Colon (tissue), 2 donors: ENCODE measurements at regions not wholly inside any gene's neighbourhood (a gene's known extent, or its start where the extent isn't known, plus 50 kb on each side); places are given as distances from the start of the nearest gene placed in this dataset.
A peak's percentile ranks its signal among the peaks of the same experiment; 100 is the strongest.

Source experiments
- FAIRE-seq: peaks from 2 replicates; lab custom pipeline; 2012; peaks lifted over from hg19 to GRCh38; lab: Jason Lieb, UNC
- donor health status: control.
- donor health status: control.

GRCh38 chr4:57490520-57491255 lies 380.5 kb upstream of the IGFBP7 start:
- FAIRE-seq: no peak

GRCh38 chr4:57488366-57489162 lies 378.4 kb upstream of the IGFBP7 start:
- FAIRE-seq: no peak

GRCh38 chr4:57475424-57475823 lies 365.2 kb upstream of the IGFBP7 start:
- FAIRE-seq: no peak

- FAIRE-seq: no peak
Observed at GRCh38 chr4:57465321-57466056, 355.3 kb upstream of the IGFBP7 start.

- FAIRE-seq: peak; percentile 14
Observed at GRCh38 chr4:57462843-57463242, 352.7 kb upstream of the IGFBP7 start.

- FAIRE-seq: no peak
Observed at GRCh38 chr4:57460967-57461366, 350.8 kb upstream of the IGFBP7 start.

GRCh38 chr4:57448901-57449300 lies 338.7 kb upstream of the IGFBP7 start:
- FAIRE-seq: no peak

GRCh38 chr4:57448452-57448851 lies 338.3 kb upstream of the IGFBP7 start:
- FAIRE-seq: no peak

GRCh38 chr4:57446266-57446665 lies 336.1 kb upstream of the IGFBP7 start:
- no peak for FAIRE-seq

- no peak for FAIRE-seq
Observed at GRCh38 chr4:57445686-57446085, 335.5 kb upstream of the IGFBP7 start.

GRCh38 chr4:57444671-57445070 lies 334.5 kb upstream of the IGFBP7 start:
- FAIRE-seq: no peak

- no peak for FAIRE-seq
Observed at GRCh38 chr4:57443787-57444186, 333.6 kb upstream of the IGFBP7 start.

- no peak for FAIRE-seq
Observed at GRCh38 chr4:57443308-57443707, 333.1 kb upstream of the IGFBP7 start.

- FAIRE-seq: no peak
Observed at GRCh38 chr4:57442831-57443291, 332.7 kb upstream of the IGFBP7 start.

GRCh38 chr4:57442241-57442640 lies 332.1 kb upstream of the IGFBP7 start:
- no peak for FAIRE-seq

- FAIRE-seq: no peak
Observed at GRCh38 chr4:57437649-57438048, 327.5 kb upstream of the IGFBP7 start.

- no peak for FAIRE-seq
Observed at GRCh38 chr4:57435300-57435699, 325.1 kb upstream of the IGFBP7 start.

- no peak for FAIRE-seq
Observed at GRCh38 chr4:57430726-57431125, 320.5 kb upstream of the IGFBP7 start.

- FAIRE-seq: no peak
Observed at GRCh38 chr4:57426779-57427395, 316.7 kb upstream of the IGFBP7 start.

GRCh38 chr4:57425610-57426009 lies 315.4 kb upstream of the IGFBP7 start:
- no peak for FAIRE-seq

GRCh38 chr4:57424232-57424897 lies 314.2 kb upstream of the IGFBP7 start:
- no peak for FAIRE-seq

- FAIRE-seq: no peak
Observed at GRCh38 chr4:57418133-57418532, 307.9 kb upstream of the IGFBP7 start.
